ENCODE measurements at regions not wholly inside any gene's neighbourhood (a gene's known extent, or its start where the extent isn't known, plus 50 kb on each side); places are given as distances from the start of the nearest gene placed in this dataset.

GRCh38 chr6:12535586-12536314 is 180.8 kb upstream of the PHACTR1 start:
- DNase-seq (ENCODE audit: low spot score) (no peak), ATAC-seq (no peak)
- Mint-ChIP-seq H3K4me3 (no peak overlapping the region), H3K4me1 (no peaks in the 10 kb centered on the region), H3K27ac (no peak overlapping the region), H3K27me3 (ENCODE audit: low read depth) (no peaks in the 10 kb centered on the region), H3K9me3 (no peaks in the 10 kb centered on the region), H3K36me3 (no peaks in the 10 kb centered on the region)
- TF ChIP-seq ZNF512 (CRISPR knock-in tag; IDR thresholded peaks at IDR 0.05; ENCODE audit: borderline replicate concordance) (no peak), CTCF (IDR thresholded peaks at IDR 0.05) (no peak), NR1H2 (CRISPR knock-in tag; IDR thresholded peaks at IDR 0.05) (no peak), JAZF1 (CRISPR knock-in tag; IDR thresholded peaks at IDR 0.05) (no peak), ZNF423 (CRISPR knock-in tag; IDR thresholded peaks at IDR 0.05) (no peak), SMAD4 (CRISPR knock-in tag; IDR thresholded peaks at IDR 0.05) (no peak), PRRX2 (CRISPR knock-in tag; IDR thresholded peaks at IDR 0.05) (no peak), PRDM15 (CRISPR knock-in tag; IDR thresholded peaks at IDR 0.05) (no peak)
- POLR2A ChIA-PET: no interaction called here
- CTCF ChIA-PET: no interaction called here

GRCh38 chr6:12536416-12536815 is 180.2 kb upstream of the PHACTR1 start:
- H3K27ac Mint-ChIP-seq: no peak overlapping the region
- no peaks in the 10 kb centered on the region for H3K36me3 Mint-ChIP-seq
- ATAC-seq: no peak
- no peaks in the 10 kb centered on the region for H3K27me3 Mint-ChIP-seq (ENCODE audit: low read depth)
- CTCF ChIA-PET: no interaction called here
- POLR2A ChIA-PET: no interaction called here
- H3K4me3 Mint-ChIP-seq: no peak overlapping the region
- no peak for DNase-seq (ENCODE audit: low spot score)
- no peaks in the 10 kb centered on the region for H3K9me3 Mint-ChIP-seq
- no peaks in the 10 kb centered on the region for H3K4me1 Mint-ChIP-seq
- TF ChIP-seq CREB1 (CRISPR knock-in tag; IDR thresholded peaks at IDR 0.05): no peak
- TF ChIP-seq HMGXB4 (CRISPR knock-in tag; IDR thresholded peaks at IDR 0.05): no peak
- TF ChIP-seq ZNF121 (CRISPR knock-in tag; IDR thresholded peaks at IDR 0.05): no peak

- DNase-seq (ENCODE audit: low spot score) (no peak), ATAC-seq (no peak)
- POLR2A ChIA-PET: no interaction called here
- Mint-ChIP-seq H3K36me3 (no peaks in the 10 kb centered on the region), H3K27me3 (ENCODE audit: low read depth) (peaks cover 2% of the 10 kb centered on the region; the same call in 1 of the 2 replicates), H3K27ac (no peak overlapping the region), H3K9me3 (peaks cover 3% of the 10 kb centered on the region; the same call in 1 of the 2 replicates), H3K4me1 (no peaks in the 10 kb centered on the region), H3K4me3 (no peak overlapping the region)
- CTCF ChIA-PET: no interaction called here
- TF ChIP-seq IRF2 (CRISPR knock-in tag; IDR thresholded peaks at IDR 0.05; ENCODE audit: borderline replicate concordance, low read depth): no peak
- no peak for TF ChIP-seq STAT6 (CRISPR knock-in tag; conservative IDR thresholded peaks at IDR 0.05; ENCODE audit: low read depth)
- TF ChIP-seq ZSCAN18 (CRISPR knock-in tag; IDR thresholded peaks at IDR 0.05): no peak
- TF ChIP-seq GRHL2 (CRISPR knock-in tag; IDR thresholded peaks at IDR 0.05; ENCODE audit: insufficient replicate concordance, severe bottlenecking): no peak
- TF ChIP-seq TCF7 (CRISPR knock-in tag; IDR thresholded peaks at IDR 0.05; ENCODE audit: low read depth): no peak
- no peak for TF ChIP-seq TEAD1 (CRISPR knock-in tag; IDR thresholded peaks at IDR 0.05)
- TF ChIP-seq PREB (CRISPR knock-in tag; IDR thresholded peaks at IDR 0.05; ENCODE audit: borderline replicate concordance): no peak
Measured at GRCh38 chr6:12537389-12537788, 179.2 kb upstream of the PHACTR1 start.
